Fibroblast of skin of back (primary cell): ENCODE measurements at regions not wholly inside any gene's neighbourhood (a gene's known extent, or its start where the extent isn't known, plus 50 kb on each side); places are given as distances from the start of the nearest gene placed in this dataset.
"Not testable (repeated sequence)": the region's sequence is repeated elsewhere in the genome, so short reads cannot be mapped to it uniquely, and the experiment has no call there.

Experiments used
- DNase-seq: peaks from one replicate; pipeline ENCODE4 v3.0.0-alpha.2; 2013

DNA sequence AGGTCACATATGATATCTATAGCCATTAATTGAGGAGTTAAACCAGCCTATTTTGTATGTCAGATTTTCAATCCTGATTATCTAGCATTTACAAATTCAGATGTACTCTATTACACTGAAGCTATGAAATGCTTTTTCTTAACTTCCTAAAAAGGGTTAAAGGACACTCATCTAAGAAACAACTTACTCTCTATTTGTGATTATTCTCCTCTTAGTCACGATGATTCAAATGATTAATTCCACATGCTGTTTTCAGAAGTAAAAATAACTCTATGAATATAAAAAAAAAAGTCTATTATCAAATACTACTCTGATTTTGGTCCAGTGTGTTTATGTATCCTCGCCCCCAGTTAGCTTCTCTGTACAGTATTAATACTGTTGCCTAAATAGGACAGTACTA is 1199.9 kb downstream of the GATA3 start:
- DNase-seq: peak; percentile 80

GRCh38 chr10:9260690-9261089 is 1206.2 kb downstream of the GATA3 start:
- DNase-seq: no peak

DNA sequence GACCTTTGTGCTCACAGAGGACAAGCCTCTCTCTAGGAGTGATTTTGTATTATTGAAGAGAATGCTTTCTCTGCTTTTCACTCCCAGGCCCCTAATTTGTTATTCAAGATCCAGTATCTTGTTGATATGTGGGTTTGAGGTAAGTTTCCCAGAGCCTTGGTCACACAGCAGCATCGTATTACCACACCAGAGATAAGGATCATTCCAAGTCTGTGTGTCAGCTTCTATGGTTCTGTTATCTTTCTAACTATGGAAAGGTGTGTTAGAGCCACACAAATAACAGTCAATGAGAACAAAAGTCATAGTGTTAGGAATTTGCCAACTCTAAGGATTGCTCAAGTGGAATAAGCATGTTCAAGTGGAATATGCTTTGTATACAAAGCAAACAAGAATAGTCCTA is 1208.3 kb downstream of the GATA3 start:
- DNase-seq: no peak

DNA sequence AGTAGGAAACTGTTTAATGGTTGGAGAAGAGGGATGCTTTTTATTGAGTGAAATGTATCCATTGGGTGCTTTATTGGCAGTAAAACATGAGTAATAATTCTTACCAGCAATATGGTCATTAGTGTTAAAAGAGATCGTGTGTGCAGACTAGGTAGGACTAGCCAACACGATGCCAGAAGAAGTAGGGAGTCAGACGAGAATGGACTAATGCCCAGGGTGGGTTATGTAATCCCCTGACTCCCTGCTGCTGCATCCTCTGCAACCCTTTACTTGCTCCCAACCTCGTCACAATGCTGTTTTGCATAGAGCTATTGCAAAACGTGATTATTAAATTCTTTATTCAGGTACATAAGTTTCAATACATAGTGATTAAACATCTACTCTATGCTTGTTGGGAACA is 1213.7 kb downstream of the GATA3 start:
- no peak for DNase-seq

- DNase-seq: not testable (repeated sequence)
These were observed 1218.8 kb downstream of the GATA3 start for GRCh38 chr10:9273126-9273833.

DNA sequence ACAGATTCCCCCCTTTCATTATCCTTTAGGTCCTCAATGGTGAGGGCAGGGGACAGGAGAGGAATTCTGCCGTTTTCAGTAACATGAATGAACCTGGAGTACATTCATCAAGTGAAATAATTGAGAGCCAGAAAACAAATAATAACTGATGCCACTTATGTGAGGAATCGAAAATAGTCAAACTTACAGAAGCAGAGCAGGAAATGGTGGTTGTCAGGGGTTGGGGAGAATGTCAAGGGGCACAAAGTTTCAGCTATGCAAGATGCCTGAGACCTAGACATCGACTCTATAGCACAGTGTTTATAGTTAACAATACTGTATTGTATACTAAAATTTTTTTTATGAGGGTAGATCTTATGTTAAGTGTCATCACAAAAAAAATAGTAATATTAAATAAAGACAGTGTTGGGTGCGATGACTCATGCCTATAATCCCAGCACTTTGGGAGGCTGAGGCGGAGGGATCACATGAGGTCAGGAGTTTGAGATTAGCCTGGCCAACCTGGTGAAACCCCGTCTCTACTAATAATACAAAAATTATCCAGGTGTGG is 1219.8 kb downstream of the GATA3 start:
- no peak for DNase-seq

DNA sequence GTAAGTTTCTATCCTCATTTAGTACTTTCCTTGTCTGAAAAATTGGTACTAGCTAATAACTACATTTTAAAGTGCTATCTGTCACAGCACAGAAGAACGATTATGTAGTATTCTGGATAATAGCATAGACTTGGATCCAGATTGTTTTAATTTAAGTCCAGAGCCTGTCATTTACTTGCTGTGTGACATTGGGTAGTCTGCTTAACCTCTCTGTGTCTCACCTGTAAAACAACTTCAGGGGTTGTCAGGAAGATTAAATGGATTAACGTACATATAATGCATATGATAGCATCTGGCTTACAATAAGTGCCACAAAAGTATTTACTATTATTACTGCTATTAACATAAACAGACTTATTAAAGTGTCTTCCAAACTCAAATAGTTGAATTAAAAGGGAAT is 1221.4 kb downstream of the GATA3 start:
- DNase-seq: no peak

GRCh38 chr10:9285690-9286089 is 1231.2 kb downstream of the GATA3 start:
- no peak for DNase-seq

- DNase-seq: peak; percentile 2
These were observed 1235.3 kb downstream of the GATA3 start for GRCh38 chr10:9289811-9290210.

GRCh38 chr10:9291081-9291480 is 1236.6 kb downstream of the GATA3 start:
- no peak for DNase-seq

DNA sequence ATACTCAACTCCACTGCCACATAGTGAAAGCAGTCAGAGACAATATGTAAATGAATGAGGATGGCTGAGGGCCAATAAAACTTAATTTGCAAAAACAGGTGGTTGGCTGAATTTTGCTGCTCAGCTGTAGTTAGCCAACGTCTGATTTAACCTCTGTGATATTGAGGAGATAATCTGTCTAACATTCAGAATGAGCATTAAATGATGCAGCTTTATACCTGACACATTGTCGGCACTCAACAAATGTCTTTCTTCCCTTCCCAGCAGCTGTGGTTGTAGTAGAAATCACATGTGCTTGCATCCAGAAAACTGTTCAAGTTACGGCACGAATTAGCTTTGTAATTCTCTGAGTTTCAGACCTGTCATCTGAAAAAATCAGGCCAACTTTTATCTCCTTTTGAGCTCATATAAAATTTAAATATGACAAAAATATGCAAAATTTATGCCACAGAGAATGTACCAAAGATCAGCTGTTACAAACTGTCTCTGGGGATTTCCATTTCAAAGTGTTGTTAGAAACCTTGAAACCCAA is 1239.7 kb downstream of the GATA3 start:
- no peak for DNase-seq

DNA sequence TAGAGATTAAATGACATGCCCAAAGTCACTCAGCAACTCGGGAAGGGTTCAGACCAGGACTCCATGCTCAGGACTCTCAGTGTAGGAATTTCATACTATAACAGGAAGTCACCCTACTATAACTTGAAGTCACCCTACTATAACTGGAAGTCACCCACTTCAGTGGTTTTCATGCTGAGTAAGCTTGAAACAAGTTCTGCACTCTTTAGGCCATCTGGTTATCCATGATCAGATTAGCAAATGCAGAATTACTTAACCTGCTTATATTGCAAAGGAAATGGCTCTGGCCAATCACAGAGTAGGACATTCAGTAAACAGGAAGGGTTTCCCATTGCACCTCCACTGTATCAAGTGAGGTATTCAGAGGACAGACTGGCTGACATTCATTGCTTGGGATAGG is 1240.4 kb downstream of the GATA3 start:
- DNase-seq: no peak

- DNase-seq: peak; percentile 42
These were observed 1241.7 kb downstream of the GATA3 start for GRCh38 chr10:9296190-9296589.

GRCh38 chr10:9297580-9297979 is 1243.1 kb downstream of the GATA3 start:
- no peak for DNase-seq

DNA sequence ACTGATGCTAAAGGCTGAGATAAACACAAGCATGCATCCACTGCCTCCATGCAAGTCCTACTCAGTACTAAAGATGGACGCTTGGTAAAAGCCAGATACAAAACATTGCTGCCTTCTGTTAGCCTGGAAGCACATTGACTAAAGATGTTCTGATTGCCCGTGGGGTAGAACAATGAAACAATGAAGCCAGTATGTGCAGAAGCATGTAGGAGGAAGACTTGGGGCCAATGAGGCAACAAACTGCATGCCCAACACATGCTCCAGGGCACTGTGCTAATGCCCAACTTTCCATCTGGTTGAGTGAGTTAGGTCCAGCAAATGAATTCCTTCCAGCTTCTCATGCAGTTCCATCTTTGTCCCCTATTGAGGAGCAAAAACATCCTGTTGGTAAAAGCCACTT is 1245.5 kb downstream of the GATA3 start:
- DNase-seq: no peak

DNA sequence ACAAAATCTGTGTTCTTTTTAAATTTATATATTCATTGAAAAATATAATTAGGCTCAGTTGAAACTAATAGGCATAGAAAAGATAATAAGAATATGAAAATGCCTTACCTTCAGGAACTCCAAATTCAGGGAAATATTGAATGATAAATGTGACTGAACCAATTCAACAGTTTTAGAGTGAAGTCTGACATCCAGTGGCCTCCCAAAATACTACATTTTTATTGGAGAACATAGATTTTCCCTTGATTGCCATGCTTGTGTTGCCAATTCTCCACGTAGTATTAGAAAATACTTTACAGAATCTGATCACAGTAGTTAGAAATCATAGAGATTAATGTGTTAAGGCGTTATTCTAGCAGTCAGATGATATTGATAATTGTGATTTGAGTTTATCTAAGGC is 1246.7 kb downstream of the GATA3 start:
- peak; percentile 4 for DNase-seq

DNA sequence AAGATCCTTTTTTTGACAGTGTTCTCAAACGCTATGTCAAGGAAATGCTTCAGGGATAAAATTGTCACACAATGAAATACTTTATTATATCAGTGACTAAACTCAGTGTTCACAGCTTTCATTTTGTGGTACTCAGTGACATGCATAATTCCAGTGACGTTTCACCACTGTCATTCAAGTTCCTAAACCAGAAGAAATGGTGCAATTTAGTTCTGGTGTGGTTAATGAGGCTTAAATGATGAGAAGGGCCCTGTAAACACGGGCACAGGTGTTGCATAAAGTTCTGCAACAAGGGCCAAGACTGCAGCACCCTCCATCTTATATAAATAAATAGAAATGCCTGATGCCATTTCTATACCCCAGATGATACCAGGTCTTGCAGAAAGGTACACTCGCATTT is 1247.1 kb downstream of the GATA3 start:
- DNase-seq: no peak

- DNase-seq: peak; percentile 50
These were observed 1247.8 kb downstream of the GATA3 start for GRCh38 chr10:9302140-9302746.

- DNase-seq: peak; percentile 22
These were observed 1250.6 kb downstream of the GATA3 start for GRCh38 chr10:9305018-9305655.

DNA sequence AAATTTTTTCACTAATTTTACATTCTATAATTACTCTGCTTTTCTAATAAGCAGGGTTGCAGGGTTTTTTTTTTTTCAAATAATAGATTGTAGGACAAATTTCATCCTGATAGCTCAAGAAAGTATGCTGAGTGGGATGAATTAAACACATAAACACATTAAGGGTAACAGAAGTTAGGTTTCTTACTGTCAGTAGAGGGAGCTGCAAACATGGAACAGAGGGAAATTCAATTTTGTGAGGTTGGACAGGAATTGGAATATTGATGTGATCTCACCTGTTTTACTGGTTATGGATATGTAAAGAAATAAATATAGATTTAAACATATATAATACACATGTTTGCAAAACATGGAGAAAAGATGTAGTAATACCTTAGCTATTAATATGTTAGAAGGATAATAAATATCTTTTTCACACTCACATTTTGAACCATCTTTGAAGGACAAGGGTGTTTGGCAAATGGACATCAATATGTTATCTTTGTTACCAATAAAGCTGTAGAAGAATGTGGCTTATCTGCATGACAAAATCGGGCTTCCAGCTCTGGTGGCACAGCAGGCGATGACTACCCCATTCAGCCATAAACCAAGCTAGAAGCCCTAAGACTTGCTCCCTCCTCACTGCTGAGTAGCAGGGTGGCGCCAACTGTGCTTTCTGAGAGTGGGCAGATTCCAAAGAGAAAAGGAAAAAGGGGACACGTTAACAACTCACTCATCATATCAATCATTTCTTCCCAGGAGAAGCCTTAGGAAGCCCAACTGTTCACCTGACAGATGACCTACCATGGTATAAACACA is 1257.4 kb downstream of the GATA3 start:
- DNase-seq: no peak

DNA sequence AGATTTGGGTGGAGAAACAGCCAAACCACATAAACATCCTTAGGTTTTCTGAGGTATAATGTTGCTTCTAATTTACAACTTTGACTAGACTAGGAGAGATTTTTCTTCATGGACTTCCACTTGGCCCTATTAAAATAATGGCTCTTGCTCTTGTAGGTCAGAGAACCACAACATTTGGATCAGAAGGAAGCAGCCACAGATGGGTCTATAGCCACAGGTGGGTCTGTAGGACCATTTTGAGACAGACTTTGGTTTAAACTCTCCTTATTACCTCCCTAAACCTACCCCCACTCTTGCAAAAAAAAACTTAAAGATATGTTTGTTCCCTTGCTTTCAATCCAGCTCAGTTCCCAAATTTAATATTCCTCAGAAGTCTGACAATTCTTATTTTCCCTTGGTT is 1260.8 kb downstream of the GATA3 start:
- no peak for DNase-seq

GRCh38 chr10:9331583-9332008 is 1277.1 kb downstream of the GATA3 start:
- peak; percentile 36 for DNase-seq

DNA sequence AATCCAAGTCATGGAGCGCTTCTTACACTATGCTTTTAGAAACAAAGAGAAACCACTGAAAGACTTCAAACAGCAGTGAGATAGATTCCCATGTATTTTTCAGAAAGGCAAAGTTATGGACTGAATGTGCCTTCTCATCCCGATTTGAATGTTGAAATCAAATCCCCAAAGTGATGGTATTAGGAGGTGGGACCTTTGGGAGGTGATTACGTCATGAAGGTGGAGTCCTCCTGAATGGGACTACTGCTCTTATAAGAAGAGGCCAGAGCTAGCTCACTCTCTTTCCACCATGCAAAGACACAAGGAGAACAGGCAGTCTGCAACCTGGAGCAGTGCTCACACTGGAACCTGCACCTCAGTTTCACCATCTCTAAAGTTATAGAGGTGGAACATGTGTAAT is 1279.8 kb downstream of the GATA3 start:
- no peak for DNase-seq
